ENCODE measurements at regions not wholly inside any gene's neighbourhood (a gene's known extent, or its start where the extent isn't known, plus 50 kb on each side); places are given as distances from the start of the nearest gene placed in this dataset.
"Not testable (repeated sequence)": the region's sequence is repeated elsewhere in the genome, so short reads cannot be mapped to it uniquely, and the experiment has no call there.

DNA sequence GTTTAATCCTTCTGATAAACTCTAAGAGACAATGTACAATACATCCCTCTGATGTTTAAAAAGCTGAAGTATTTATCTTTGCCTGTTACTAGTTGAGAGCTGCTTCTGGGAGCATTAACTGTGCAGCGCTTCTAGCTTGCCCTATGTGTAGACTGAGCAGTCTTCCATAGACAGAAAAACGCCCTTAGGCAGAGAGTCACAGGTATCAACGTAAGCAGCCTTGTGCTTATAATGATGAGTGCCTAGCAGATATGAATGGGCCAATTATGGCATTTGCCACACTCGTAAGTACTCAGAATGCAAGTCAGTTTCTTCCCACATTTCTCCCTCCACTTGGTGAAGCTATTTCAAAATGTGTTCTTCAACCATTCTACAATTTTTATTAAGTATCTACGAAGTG is 731.1 kb upstream of the SLC8A1 start:
- no peak for DNase-seq

DNA sequence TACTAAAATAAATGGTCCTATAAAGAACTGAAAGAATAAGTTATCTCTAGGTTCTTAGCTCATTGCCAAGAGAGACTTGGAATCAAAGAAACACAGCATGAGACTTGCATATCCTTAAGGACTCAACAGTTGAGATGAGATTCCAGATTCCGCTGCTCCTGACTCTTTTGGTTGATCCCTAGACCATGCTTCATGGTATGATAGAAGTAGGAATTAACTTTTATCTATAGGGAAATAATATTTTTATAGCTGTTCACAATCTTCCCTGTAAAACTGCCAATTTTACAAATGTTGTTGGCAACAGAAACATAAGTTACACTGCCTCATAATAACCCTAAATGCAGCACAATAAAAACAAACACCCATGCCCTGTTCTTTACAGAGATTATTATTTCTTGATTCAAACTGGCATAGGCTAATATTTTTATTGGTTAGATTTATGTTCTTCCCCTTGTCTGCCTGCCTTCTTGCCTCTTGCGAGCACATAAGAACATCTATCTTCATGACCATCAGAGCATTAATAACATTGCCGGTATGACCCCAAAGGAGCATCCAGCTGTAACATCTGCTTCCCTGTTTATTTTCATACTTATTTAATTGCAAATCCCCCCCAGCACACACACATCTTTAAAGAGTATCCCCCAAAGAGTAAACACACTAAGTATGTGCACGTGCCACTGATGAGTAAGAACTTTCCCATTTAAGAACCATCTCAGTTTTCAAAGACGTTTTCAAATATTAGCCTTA is 735.7 kb upstream of the SLC8A1 start:
- DNase-seq, result no peak

DNA sequence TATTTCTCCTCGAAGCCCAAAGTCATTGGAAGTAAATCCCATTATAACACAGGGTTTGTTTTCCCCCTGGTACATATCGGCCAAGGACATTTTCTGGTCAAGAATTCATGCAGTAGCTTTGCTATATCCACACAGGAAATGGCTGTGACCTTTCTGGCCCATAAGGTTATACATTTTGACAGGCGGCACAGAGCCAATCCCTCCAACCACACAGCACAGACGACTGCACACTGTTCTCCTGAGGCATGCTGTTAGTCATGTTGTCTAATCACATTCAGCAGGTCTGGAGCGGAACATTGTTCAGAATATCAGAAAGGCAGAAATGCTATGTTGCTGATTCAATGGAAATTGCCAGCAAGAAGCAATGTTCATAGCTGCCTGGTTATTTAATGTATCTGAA is 742.3 kb upstream of the SLC8A1 start:
- DNase-seq, result no peak

DNA sequence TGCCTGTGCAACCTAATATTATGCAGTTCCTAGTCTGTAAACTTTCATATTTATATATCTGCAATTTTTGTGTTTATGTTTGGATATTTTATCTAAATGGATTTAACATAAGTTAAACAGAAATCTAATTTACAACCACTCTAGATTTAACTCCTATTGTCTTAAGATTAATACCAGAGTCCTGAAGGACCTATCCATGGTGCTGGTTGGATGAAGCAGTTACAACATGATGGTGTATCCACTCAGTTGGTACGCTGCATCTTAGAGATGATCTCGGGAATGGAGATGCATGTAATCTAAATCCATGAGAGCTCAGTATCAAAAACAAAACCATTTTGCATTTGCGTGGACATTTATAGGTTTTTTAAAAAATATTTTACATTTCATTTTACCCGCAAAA is 745.9 kb upstream of the SLC8A1 start:
- DNase-seq, result no peak

DNA sequence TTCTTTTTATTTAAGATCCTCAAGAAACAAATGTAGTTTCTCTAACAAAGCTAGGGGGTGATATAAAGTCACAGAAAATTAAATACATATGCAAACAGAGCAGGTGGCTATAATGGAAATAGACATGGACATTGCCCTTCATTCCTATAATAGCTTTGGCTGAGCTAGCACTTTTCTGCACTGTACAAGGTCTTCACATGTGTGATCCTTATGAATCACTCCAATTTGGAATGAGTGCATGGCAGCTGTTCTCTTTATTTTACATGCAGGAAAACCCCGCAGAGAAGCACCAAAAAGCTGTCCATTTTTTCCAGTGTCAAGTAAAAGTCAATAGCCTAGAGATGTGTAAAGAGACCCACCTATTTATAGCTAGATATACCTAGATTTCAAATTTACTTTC is 747.4 kb upstream of the SLC8A1 start:
- DNase-seq, result no peak

DNA sequence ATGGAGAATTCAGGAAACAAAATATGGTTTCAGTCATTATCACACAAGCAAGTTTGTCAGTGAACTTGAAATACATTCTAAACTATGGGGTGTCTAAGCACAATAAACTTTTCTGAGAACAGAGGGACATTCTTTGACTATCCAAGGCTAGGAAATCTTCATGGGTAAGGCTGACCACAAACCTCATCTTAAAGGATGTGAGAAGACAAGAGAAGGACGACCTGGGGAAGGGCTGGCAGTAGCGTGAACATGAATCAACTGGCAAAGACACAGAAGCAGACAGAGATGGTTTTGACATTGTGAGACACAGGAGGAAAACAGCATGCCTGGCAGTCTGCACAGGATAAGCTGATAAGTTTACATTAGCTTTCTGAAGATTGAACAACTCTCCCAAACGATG is 752.4 kb upstream of the SLC8A1 start:
- no peak for DNase-seq

DNA sequence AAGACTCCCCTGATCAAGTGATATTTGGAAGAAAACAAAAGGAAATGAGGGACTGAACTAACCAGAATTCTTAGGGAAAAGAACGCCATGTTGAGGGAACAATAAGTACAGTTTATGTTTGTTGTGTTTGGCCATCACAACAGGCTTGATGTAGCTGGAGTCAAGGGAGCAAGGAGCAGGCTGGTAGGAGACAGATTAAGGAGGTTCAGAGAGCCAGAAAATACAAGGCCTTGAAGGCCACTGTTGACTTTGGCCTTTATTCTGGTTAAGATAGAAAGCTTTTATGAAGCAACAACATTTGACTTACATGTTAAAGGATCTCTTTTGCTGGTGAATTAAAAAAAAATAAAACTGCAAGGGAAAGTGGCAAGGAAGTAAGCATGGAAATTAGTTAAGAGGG is 754.1 kb upstream of the SLC8A1 start:
- no peak for DNase-seq

DNA sequence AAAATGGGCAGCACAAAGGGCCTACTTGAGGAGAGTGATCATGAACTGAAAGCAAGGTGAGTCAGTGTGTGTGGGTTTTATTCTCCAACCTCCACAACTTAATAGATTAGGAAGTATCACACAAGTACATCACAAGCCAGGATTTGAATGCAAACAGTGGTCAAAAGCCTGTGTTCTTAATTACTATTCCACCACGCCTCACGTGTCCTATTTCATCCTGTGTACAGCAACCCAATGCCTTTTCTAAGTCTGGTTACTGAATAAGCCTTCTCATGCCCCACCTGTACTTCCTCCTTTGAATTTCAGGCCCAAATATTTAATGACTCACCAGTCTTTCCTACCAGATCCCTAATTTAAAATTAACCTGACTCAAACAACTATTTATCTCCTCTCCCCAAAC is 755.7 kb upstream of the SLC8A1 start:
- DNase-seq, result no peak

DNA sequence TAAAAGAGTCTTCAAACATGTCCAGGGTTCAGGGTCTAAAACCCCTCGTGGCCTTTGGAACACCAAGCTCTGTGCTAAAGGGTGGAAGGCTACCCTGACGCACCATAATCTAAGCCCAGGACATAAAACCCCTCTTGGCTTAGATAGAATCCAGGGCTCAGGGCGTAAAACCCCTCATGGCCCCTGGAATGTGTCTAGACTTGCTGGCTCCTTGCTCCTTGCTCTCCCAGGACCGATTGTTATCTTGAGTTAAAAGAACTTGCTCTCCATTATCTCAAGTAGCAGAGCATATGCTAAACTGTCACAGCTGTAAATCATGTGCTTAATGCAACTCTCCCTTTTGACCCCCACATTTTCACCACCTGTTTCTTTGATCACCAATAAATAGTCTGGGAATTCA is 758.1 kb upstream of the SLC8A1 start:
- not testable (repeated sequence) for DNase-seq

DNA sequence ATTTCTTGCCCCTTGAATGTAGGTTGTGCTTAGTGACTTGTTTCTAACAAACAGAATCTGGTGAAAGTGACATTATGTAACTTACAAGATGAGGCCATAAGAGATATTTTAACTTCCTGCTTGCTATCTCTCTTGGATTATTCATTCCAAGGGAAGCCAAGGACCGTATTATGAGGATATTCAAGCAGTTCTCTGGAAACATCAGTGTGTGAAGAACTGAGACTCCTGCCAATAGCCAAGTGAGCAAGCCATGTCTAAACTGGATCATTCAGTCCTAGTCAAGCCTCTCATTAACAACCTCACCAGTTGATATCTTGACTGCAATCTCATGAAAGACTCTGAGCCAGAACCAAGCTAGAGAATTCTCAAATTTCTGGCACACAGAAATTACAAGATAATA is 765.1 kb upstream of the SLC8A1 start:
- no peak for DNase-seq

DNA sequence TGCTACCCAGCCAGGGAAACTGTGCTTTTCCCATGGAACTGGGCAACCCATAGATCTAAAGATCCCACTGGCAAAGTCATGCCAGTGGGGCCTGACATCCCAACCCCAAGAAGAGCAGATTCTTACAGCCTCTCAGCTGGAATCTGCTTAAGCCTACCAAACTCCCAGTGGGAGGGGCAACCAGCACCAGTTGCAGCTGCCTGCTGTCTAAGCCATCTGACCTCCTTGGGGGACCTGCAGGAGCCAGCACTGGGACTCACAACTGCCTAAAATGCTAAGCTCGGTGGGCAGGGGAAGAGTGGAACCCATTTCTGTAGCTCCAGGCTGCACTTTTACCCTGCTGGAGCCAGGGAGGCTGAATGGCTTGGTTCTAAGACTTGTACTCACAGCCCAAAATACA is 770.7 kb upstream of the SLC8A1 start:
- no peak for DNase-seq

DNA sequence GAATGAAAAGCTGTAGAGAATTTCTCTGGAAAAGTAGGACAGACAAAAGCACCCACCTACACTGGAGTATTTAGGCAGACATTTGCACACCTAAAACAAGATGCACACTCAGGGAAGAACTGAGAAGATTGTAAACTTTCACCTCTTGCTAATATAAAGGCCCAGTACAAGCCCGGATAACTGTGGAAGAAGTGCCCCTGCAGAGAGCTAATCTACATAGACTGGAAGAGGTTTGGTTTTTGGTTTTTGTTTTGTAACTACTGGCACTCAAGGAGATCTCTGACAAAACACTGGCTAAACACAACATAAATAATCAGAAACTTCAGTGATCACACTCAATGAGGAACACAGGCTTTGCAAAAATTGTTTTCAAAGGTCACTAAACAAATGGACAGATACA is 782.2 kb upstream of the SLC8A1 start:
- no peak for DNase-seq

DNA sequence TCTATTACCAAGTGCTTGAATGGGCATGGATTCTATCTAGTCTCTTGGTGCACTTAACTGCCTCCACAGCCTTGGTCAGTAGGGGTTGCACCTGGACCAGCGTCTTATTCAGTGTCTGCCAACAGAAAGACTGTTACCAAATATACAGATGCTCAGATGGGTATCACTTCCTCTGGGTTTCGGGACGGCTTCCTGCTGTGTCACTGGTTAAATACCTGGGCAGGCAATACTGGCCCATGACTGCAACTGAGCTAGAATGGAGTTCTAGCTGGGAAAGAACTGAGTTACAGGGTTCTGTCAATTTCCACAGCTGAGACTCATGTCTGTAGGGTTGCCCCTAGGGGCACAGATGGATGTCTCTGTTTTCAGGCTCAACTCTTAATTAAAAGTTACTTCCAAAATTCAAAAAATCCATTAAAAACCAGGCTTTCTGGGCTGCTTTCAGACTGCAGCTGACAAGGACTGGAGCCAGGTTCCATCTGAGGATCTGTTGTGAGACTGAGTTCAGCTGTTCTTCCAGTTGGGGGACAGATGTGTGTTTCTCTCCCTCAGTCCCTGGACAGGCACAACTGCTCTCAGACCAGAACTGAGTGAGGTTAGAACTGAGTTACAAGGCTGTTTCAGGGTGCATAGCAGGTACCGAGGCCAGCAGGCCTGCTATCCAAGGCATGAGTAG is 789.6 kb upstream of the SLC8A1 start:
- no peak for DNase-seq

DNA sequence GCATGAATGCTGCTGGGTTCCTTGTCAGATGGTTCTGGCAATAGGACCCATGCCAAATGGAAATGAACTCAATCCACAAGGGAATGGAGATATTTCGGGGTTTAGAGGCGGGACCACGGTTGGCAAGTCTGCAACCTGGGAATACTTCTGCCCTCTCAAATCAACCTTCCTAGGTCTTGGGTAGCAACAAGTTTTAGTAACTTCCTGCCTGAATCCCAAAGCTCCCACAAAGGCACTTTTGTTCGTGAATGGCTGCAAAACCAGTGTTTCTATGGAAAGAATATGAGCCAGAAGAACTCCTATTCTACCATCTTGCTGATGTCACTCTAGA is 790.1 kb upstream of the SLC8A1 start:
- DNase-seq, result no peak

DNA sequence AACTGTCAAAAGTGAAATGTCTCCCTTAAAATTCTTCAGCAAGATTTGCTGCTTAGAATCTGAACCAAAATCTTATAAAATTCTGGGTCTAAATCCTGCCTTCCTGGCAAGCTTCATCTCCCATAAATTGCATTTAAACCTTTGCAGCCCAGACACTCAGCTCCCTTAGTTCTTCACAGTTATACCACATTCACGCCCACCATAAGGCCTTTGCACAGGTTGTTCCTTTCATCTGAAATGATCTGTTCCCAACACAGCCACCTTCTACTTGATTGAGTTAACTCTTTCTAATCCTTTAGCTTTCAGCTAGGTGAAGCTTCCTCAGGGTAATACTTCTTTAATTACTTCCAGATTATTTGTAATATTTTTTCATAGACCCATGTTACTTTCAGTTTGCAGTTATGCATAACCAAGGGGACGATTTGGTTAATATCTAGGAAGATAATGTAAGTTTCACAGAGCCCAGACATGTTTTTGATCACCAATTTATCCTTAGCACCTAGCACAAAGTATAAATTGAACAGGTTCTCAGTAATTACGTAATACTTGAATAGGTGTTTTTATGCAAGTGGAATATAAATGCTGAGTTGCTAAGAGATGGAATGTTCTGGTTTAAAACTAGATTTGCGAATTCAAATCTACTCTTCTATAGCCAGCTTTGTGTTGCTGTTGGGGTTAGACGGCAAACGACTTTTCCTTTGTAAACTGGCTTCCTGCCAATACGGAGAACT is 779.7 kb upstream of the PKDCC start:
- DNase-seq, result no peak

DNA sequence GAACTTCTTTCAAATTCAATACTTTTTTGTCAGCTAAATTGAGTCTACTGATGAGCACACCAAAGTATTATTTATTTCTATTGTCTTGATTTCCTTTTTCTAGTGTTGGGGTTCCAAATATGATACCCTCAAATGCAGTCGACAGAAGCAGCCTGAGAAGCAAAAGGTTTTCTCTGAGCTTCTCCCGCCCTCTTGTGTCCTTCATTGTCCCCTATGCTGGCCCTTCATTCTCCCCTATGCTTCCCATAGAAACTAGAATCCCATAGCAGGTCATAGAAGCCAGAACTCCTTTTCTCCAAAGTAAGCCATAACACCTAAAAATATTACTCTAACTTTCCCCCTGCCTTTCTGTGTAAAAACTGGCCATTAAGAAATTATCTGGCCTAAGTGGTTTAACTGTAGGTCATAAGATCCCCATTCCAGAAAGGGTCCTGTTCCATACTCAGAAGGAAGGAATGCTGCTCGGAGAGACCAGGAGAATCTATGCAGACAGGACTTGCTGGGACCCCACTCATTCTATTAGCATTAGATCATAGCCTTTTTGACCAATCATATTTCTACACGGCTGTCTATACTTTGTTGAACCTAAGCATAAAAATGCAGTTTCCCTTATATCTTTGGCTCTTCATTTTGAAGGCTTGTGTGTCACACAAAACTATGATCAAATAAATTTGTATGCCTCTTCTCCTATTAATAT is 764.6 kb upstream of the PKDCC start:
- DNase-seq, result no peak

DNA sequence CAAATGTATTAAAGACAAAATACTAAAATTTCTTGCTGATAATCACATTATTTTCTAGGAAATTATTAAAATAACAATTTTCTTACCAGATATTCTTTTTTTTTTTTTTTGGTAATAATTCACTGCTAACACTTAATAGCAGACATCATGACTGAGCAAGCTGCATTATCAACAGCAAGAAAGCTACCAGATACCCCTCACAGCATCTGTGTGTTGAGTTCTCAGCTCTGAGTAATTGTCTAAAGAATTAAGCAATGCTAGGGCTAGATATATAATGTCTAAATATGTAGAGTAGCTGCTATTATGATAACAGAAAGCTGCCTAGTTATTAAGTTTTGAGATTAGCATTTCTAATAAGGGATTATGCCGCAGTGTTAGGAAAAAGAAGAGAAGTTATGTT is 754.3 kb upstream of the PKDCC start:
- no peak for DNase-seq

DNA sequence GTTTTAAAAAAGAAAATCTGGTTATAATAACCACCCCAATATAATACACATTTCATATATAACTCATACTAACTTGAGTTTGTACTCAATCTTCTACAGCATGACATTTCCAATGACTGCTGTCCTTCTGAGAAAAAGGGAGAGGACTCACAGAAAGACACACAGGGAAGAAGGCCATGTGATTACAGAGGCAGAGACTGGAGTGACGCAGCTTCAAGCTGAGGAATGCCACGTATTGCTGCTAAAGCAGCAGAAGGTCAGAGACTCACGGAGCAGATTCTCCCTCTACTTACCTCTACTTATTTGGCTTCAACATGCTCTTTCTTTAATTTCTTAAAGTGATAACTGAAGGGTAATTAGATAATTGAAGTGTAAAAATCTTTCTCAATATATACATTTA is 753.5 kb upstream of the PKDCC start:
- DNase-seq, result no peak

DNA sequence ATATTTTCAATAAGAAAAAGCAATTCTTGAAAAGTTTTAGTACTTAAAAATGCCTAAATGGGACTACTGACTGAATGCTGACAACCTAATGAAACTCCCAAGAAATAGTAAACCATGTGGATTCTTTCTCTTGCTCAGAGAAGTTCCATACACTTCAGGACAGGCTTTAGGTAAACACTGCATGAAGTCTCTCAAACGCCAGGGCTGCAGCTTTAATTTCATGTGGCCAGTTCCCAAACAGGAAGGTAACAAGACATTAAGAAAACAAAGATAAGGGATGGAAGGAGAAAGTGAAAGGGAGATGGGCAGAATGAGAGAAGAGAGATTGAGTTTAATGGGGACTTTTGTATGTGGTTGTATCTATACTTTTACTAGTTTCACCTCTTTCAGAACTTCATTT is 734.7 kb upstream of the PKDCC start:
- no peak for DNase-seq

DNA sequence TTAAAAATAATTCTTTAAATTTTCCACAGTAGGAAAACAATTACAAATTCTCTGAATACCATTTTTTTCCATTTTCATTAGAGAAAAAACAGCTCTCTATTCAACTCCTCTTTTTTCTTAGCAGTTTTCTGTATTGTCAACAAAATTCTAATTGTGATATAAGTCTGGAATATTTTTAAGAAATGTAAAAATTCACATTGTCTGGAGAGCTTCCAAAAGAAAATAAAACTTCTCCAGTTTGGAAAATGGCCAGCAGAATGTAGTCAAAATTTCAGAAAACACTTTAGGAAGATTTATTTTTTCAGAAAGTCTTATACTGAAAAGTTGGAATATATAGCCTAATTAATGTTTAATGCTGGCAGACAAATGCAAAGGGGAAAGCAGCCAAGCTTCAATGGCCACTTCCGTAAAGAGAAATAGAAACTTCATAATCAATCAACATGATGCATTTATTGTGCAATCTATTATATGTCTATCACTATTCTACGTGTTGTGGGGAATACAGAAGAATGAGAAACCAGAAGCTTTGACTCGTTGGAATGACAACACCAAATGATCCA is 733.2 kb upstream of the PKDCC start:
- no peak for DNase-seq

DNA sequence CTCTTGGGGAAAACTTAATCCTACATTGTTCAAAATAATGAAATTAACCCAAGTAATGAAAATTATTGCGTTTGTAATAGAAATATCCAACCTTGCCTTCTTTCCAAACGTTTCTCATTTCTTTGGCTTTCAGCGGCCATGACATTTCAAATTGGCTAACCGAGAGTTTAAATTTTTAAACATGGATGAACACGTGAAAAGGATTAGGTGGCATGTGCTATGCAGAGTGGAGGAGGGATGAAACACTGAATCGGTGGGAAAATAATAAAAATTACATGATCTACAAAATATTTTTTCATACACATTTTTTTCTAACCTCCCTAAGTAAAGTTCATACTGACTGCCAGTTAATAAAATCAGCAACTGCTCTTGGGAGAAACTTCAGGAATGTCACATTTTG is 728.4 kb upstream of the PKDCC start:
- DNase-seq, result no peak

DNA sequence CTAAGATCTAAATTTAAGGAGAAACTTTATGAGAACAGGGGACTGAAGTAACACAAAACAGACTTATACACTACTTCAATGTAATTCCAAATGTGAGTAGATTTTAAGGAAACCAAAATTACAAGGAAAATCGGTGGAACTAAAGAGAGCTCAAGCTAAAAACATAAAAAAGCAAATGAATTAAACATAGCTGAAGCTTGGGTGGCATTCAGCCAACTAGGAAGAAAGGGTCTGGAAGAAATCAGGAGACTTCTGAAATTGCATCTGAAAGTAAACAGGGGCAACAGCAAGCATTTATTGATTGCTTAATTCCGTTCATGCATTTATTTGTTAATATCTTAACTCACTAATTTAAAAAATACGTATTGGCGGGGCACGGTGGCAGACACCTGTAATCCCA is 727.3 kb upstream of the PKDCC start:
- no peak for DNase-seq

DNA sequence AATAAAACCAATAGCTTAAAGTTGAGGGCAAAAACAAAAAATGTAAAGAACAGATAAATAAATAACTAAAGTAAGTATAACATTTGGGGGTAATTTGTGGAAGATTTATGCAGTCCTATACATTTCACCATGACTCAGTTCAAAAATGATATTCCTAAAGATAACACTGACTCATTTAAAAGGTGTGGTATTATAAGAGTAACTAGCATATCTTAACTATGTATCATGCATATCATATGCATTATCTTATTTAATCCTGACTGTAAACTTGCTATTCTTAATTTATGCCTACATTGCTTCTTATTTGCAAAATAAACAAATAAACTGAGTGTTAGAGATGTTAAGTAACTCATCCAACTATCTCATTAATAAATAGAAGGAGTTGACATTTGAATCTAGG is 726.5 kb upstream of the PKDCC start:
- no peak for DNase-seq

DNA sequence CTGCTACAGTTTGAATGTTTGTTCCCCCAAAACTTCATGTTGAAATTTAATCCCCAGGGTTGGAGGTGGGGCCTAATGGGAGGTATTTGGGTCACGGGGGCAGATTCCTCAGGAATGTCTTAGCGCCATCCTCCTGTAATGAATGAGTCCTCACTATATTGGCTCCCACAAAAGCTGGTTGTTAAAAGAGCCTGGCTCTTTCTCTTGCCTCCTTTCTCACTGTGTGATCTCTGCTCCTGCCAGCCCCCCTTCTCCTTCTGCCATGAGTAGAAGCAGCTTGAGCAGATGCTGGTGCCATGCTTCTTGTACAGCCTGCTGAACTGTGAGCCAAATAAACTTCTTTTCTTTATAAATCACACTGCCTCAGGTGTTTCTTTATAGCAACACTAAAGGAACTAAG is 721.0 kb upstream of the PKDCC start:
- no peak for DNase-seq

Data from CD4-positive, alpha-beta T cell treated with Interleukin-10 for 1 hour (primary cell).